ENCODE measurements at regions not wholly inside any gene's neighbourhood (a gene's known extent, or its start where the extent isn't known, plus 50 kb on each side); places are given as distances from the start of the nearest gene placed in this dataset.

DNA sequence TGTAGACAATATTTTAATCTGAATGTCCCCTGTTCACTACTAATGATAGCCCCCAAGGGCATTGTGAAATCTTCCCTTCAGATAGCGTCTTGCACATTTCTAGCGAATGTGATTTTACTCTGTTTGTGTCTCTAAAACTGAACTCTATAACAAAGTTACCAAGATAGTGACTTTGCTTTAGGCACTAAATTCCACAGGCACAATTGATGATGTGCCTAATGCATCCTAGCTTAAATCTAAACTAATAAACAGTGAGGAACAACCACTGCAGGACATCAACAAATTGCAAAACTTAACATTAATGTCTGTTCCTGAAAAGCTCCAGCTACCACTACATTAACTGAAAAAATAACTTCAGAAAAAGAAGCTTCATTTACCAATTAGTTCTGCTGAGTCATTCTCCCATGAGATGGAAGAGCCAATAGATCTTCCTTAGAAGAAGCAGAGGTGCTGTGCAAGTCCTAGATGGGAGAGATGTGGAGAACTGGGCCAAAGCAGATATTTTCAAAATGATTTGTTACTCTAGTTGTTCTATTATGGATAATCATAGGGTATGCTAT, 1065.0 kb downstream of the EPHA7 start:
- TF ChIP-seq, protein P1, sequence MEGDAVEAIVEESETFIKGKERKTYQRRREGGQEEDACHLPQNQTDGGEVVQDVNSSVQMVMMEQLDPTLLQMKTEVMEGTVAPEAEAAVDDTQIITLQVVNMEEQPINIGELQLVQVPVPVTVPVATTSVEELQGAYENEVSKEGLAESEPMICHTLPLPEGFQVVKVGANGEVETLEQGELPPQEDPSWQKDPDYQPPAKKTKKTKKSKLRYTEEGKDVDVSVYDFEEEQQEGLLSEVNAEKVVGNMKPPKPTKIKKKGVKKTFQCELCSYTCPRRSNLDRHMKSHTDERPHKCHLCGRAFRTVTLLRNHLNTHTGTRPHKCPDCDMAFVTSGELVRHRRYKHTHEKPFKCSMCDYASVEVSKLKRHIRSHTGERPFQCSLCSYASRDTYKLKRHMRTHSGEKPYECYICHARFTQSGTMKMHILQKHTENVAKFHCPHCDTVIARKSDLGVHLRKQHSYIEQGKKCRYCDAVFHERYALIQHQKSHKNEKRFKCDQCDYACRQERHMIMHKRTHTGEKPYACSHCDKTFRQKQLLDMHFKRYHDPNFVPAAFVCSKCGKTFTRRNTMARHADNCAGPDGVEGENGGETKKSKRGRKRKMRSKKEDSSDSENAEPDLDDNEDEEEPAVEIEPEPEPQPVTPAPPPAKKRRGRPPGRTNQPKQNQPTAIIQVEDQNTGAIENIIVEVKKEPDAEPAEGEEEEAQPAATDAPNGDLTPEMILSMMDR (optimal IDR thresholded peaks at IDR 0.05 in 1 of 3, IDR thresholded peaks at IDR 0.05 in 1 of 3, conservative IDR thresholded peaks at IDR 0.05 in 1 of 3; ENCODE audit: extremely low read depth in 1 of 3, insufficient read depth in 2 of 3, low read length in 3 of 3) = no peak
- TF ChIP-seq EZH2 (IDR thresholded peaks at IDR 0.05; ENCODE audit: low read length) = no peak

Data from keratinocyte (primary cell).